Liver (tissue), 8 donors: ENCODE measurements at regions not wholly inside any gene's neighbourhood (a gene's known extent, or its start where the extent isn't known, plus 50 kb on each side); places are given as distances from the start of the nearest gene placed in this dataset.

Source experiments
- DNase-seq: peaks from one replicate; pipeline ENCODE4 v3.0.0-alpha.2; 2017; ENCODE audit warnings: low spot score
- H3K27ac ChIP-seq, 2 donors: one replicate each; pipeline ENCODE4 v1.7.0; 2013; ENCODE audit warnings: inconsistent platforms in 2 of 2, low read length in 2 of 2, control low read depth in 1 of 2, low read depth in 1 of 2, mild to moderate bottlenecking in 1 of 2
- H3K27me3 ChIP-seq, 4 donors: one replicate each; pipeline versions ENCODE4 v1.6.1 to v1.7.0; 2013; ENCODE audit warnings: low read length in 3 of 4, inconsistent platforms in 1 of 4, mild to moderate bottlenecking in 1 of 4, moderate library complexity in 1 of 4; ENCODE audit not compliant: control insufficient read depth in 4 of 4, insufficient read depth in 4 of 4
- H3K36me3 ChIP-seq, 4 donors: one replicate each; pipeline versions ENCODE4 v1.6.1 to v1.7.0; 2013; ENCODE audit warnings: low read length in 3 of 4, mild to moderate bottlenecking in 3 of 4, low read depth in 1 of 4, moderate library complexity in 1 of 4; ENCODE audit not compliant: control insufficient read depth in 4 of 4, insufficient read depth in 3 of 4
- H3K4me1 ChIP-seq, 4 donors: one replicate each; pipeline versions ENCODE4 v1.6.1 to v1.7.0; 2013; ENCODE audit warnings: low read length in 3 of 4, mild to moderate bottlenecking in 3 of 4, moderate library complexity in 1 of 4; ENCODE audit not compliant: control insufficient read depth in 4 of 4, insufficient read depth in 4 of 4
- H3K4me3 ChIP-seq, 3 donors: one replicate each; pipeline versions ENCODE4 v1.6.1 to v1.7.0; 2013; ENCODE audit warnings: low read length in 3 of 3, control low read depth in 1 of 3, low read depth in 1 of 3, mild to moderate bottlenecking in 1 of 3
- H3K9ac ChIP-seq, 2 donors: one replicate each; pipeline ENCODE4 v1.7.0; 2013; ENCODE audit warnings: low read length in 2 of 2, mild to moderate bottlenecking in 2 of 2, moderate library complexity in 2 of 2, control low read depth in 1 of 2, low read depth in 1 of 2
- H3K9me3 ChIP-seq, 4 donors: one replicate each; pipeline versions ENCODE4 v1.6.1 to v1.7.0; 2013; ENCODE audit warnings: low read length in 3 of 4; ENCODE audit not compliant: control insufficient read depth in 4 of 4
- ATF3 ChIP-seq: IDR thresholded peaks from 2 replicates; pipeline ENCODE4 v1.6.1; 2016; ENCODE audit warnings: antibody characterized with exemption
- CTCF ChIP-seq: fragments of 150-350 bp; IDR thresholded peaks from 2 replicates; pipeline ENCODE4 v1.5.1; 2017; ENCODE audit warnings: improper control_type of control experiment, low read depth, low read length; ENCODE audit not compliant: missing input control
- EGR1 ChIP-seq, 2 donors: IDR thresholded peaks; 2 replicates each; pipeline ENCODE4 v1.6.1; 2016 to 2018; ENCODE audit warnings: antibody characterized with exemption in 2 of 2, low read depth in 2 of 2
- FOXA1 ChIP-seq: IDR thresholded peaks from 2 replicates; pipeline ENCODE4 v1.6.1; 2016; ENCODE audit warnings: antibody characterized with exemption
- FOXA2 ChIP-seq: IDR thresholded peaks from 2 replicates; pipeline ENCODE4 v1.6.1; 2016; ENCODE audit warnings: antibody characterized with exemption
- GABPA ChIP-seq, 2 donors: IDR thresholded peaks in 1 of 2; conservative IDR thresholded peaks in 1 of 2; 2 replicates each; pipeline ENCODE4 v1.6.1; 2016; ENCODE audit warnings: antibody characterized with exemption in 2 of 2, mild to moderate bottlenecking in 1 of 2, moderate library complexity in 1 of 2
- HNF4G ChIP-seq: IDR thresholded peaks from 2 replicates; pipeline ENCODE4 v1.6.1; 2016; ENCODE audit warnings: antibody characterized with exemption
- NR2F2 ChIP-seq: IDR thresholded peaks from 2 replicates; pipeline ENCODE4 v1.6.1; 2016; ENCODE audit warnings: antibody characterized with exemption
- RAD21 ChIP-seq, 2 donors: IDR thresholded peaks; 2 replicates each; pipeline ENCODE4 v1.6.1; 2016; ENCODE audit warnings: antibody characterized with exemption in 2 of 2, mild to moderate bottlenecking in 2 of 2
- RXRA ChIP-seq, 2 donors: IDR thresholded peaks; 2 replicates each; pipeline ENCODE4 v1.6.1; 2017 to 2018; ENCODE audit warnings: antibody characterized with exemption in 2 of 2, mild to moderate bottlenecking in 1 of 2
- SP1 ChIP-seq: IDR thresholded peaks from 2 replicates; pipeline ENCODE4 v1.6.1; 2018; ENCODE audit warnings: antibody characterized with exemption, mild to moderate bottlenecking
- TAF1 ChIP-seq: conservative IDR thresholded peaks from 2 replicates; pipeline ENCODE4 v1.6.1; 2016; ENCODE audit warnings: antibody characterized with exemption, mild to moderate bottlenecking
- YY1 ChIP-seq: IDR thresholded peaks from 2 replicates; pipeline ENCODE4 v1.6.1; 2016; ENCODE audit warnings: antibody characterized with exemption, mild to moderate bottlenecking
- ZBTB33 ChIP-seq: IDR thresholded peaks from 2 replicates; pipeline ENCODE4 v1.6.1; 2016; ENCODE audit warnings: antibody characterized with exemption
- WGBS: extraction: QIAGEN DNeasy Blood & Tissue Kit; methylation state at CpG from one replicate; pipeline ENCODE4 v1.1.7; 2013; 5-methylcytosine and 5-hydroxymethylcytosine counted together
- donor health status: healthy.
- donor health status: healthy.
- donor health status: healthy.
- donor health status: healthy.
- donor health status: healthy.

DNA sequence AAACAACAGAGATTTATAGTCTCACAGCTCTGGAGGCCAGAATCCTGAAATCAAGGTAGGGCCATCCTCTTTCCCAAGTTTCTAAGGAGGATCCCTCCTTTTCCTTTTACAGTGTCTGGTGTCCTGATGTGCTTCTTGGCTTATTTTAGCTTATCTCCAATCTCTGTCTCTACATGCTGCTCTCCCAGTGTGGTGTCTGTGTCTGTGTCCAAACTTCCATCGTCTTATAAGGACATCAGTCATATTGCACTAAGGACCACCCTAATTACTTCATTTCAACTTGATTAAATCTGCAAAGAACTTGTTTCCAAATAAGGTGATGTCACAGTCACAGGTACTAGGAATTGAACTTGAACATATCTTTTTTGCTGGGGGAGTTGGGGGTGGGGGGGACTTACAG, 529.6 kb downstream of the DHX35 start (continued):
- no peak for TF ChIP-seq NR2F2

- Histone ChIP-seq H3K9me3 (no peaks in the 10 kb centered on the region), H3K9ac (no peak overlapping the region), H3K4me3 (no peak overlapping the region), H3K27me3 (no peaks in the 10 kb centered on the region), H3K36me3 (no peaks in the 10 kb centered on the region), H3K4me1 (no peaks in the 10 kb centered on the region), H3K27ac (no peak overlapping the region)
- no peak for DNase-seq
- TF ChIP-seq RAD21 (IDR thresholded peaks at IDR 0.05): no peak
- TF ChIP-seq ATF3: no peak
- TF ChIP-seq SP1: no peak
- WGBS: 94% methylated on average over 2 of the region's 2 CpGs
These were observed 527.9 kb downstream of the DHX35 start for GRCh38 chr20:39489986-39490560.

DNA sequence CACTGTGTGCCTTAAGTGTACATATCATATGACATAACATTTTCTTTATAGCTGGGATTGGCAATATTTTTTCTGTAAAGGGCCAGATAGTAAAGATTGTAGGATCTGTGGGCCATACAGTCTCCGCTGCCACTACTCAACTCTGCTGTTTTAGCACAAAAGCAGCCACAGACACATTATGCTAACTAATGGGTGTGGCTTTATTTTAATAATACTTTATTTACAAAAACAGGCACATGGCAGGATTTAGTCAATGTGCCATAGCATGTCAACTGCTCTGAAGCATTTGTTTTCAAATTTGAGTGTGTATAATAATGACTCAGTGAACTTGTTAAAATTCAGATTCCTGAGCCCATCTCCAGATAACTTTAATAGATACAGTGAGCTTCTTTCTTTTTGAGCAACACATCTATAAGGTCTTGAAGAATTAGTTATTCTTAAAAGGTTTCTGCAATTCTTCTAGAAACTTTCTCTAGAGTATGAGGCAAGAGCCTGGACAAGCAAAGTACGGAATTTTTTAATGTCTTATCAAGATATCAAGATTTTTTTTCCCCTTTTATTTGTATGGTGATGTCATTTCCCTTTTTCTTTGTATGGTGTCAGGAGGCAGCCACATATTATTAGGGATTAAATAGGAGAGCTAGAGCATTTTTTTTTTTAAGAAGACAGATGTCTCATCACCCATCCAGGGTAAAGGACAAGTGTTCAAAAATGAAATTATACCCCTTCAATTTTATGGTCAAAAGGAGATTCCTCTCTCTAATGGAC, 518.3 kb downstream of the DHX35 start:
- Histone ChIP-seq H3K27ac (no peak overlapping the region), H3K4me3 (no peak overlapping the region)

More for the DNA sequence above, 518.3 kb downstream of the DHX35 start:
- no peak overlapping the region for H3K9ac ChIP-seq
- WGBS: 79% methylated on average over 2 of the region's 2 CpGs
- TF ChIP-seq YY1: no peak
- no peak for TF ChIP-seq EGR1 (IDR thresholded peaks at IDR 0.05; ENCODE audit: low read depth in 2 of 2)
- TF ChIP-seq ZBTB33: no peak
- no peak for TF ChIP-seq RXRA (IDR thresholded peaks at IDR 0.05)
- no peak for TF ChIP-seq HNF4G
- TF ChIP-seq FOXA2: no peak
- TF ChIP-seq SP1: no peak
- no peak for TF ChIP-seq TAF1
- no peak for TF ChIP-seq RAD21 (IDR thresholded peaks at IDR 0.05)
- TF ChIP-seq NR2F2: no peak
- TF ChIP-seq FOXA1: no peak
- no peak for TF ChIP-seq GABPA (IDR thresholded peaks at IDR 0.05 in 1 of 2, conservative IDR thresholded peaks at IDR 0.05 in 1 of 2)
- no peak for TF ChIP-seq CTCF
- H3K36me3 ChIP-seq: no peaks in the 10 kb centered on the region
- no peaks in the 10 kb centered on the region for H3K9me3 ChIP-seq
- no peaks in the 10 kb centered on the region for H3K4me1 ChIP-seq
- no peaks in the 10 kb centered on the region for H3K27me3 ChIP-seq
- no peak for DNase-seq
